CD8-positive, alpha-beta memory T cell (primary cell): ENCODE measurements at regions not wholly inside any gene's neighbourhood (a gene's known extent, or its start where the extent isn't known, plus 50 kb on each side); places are given as distances from the start of the nearest gene placed in this dataset.

Experiments
- CTCF ChIA-PET: fragments of 350-600 bp; sonication (Branson Sonifier 250); formaldehyde crosslinking; loops from one replicate; lab custom pipeline; 2021; ENCODE audit warnings: antibody characterized with exemption; lab: Charles Lee
- POLR2A ChIA-PET: fragments of 350-600 bp; sonication (Branson Sonifier 250); formaldehyde crosslinking; loops from one replicate; lab custom pipeline; 2021; ENCODE audit warnings: antibody characterized with exemption; lab: Charles Lee
- DNase-seq, 5 donors: peaks; one replicate each; pipeline versions ENCODE4 v3.0.0 to v3.0.0-alpha.2; 2020 to 2022; ENCODE audit warnings: mixed read lengths in 1 of 5
- H3K27ac ChIP-seq: one replicate; pipeline ENCODE4 v1.7.0; 2013; ENCODE audit warnings: low read depth, mild to moderate bottlenecking, low read length, moderate library complexity
- H3K27me3 ChIP-seq: 2 replicates; pipeline ENCODE4 v1.7.0; 2013; ENCODE audit warnings: low read length, mild to moderate bottlenecking; ENCODE audit not compliant: insufficient read depth, poor library complexity, severe bottlenecking
- H3K36me3 ChIP-seq: 2 replicates; pipeline ENCODE4 v1.7.0; 2013; ENCODE audit warnings: mild to moderate bottlenecking, low read length, moderate library complexity; ENCODE audit not compliant: insufficient read depth
- H3K4me1 ChIP-seq: 2 replicates; pipeline ENCODE4 v1.7.0; 2013; ENCODE audit warnings: mild to moderate bottlenecking, low read length, moderate library complexity; ENCODE audit not compliant: insufficient read depth
- H3K4me3 ChIP-seq: 2 replicates; pipeline ENCODE4 v1.7.0; 2013; ENCODE audit warnings: mild to moderate bottlenecking, low read length
- H3K9me3 ChIP-seq: 2 replicates; pipeline ENCODE4 v1.7.0; 2013; ENCODE audit warnings: mild to moderate bottlenecking, low read length
- H3K27ac Mint-ChIP-seq, 8 donors: one replicate each; pipeline ENCODE4 v1.8.0; 2020 to 2021; ENCODE audit warnings: mixed read lengths in 8 of 8, mild to moderate bottlenecking in 6 of 8, inconsistent platforms in 3 of 8, moderate library complexity in 3 of 8
- H3K27me3 Mint-ChIP-seq, 2 donors: one replicate each; pipeline ENCODE4 v1.8.0; 2020 to 2021; ENCODE audit warnings: mixed read lengths in 2 of 2, mild to moderate bottlenecking in 1 of 2, moderate library complexity in 1 of 2
- H3K36me3 Mint-ChIP-seq, 3 donors: one replicate each; pipeline ENCODE4 v1.8.0; 2020 to 2021; ENCODE audit warnings: mixed read lengths in 3 of 3, inconsistent platforms in 1 of 3, mild to moderate bottlenecking in 1 of 3
- H3K4me1 Mint-ChIP-seq, 3 donors: one replicate each; pipeline ENCODE4 v1.8.0; 2020 to 2021; ENCODE audit warnings: mixed read lengths in 3 of 3, inconsistent platforms in 1 of 3, mild to moderate bottlenecking in 1 of 3
- H3K4me3 Mint-ChIP-seq, 7 donors: one replicate each; pipeline ENCODE4 v1.8.0; 2020 to 2021; ENCODE audit warnings: mixed read lengths in 7 of 7, mild to moderate bottlenecking in 6 of 7, moderate library complexity in 4 of 7, inconsistent platforms in 2 of 7
- H3K9me3 Mint-ChIP-seq, 5 donors: one replicate each; pipeline ENCODE4 v1.8.0; 2020 to 2022; ENCODE audit warnings: mixed read lengths in 5 of 5, mild to moderate bottlenecking in 3 of 5, moderate library complexity in 2 of 5, inconsistent platforms in 1 of 5

DNA sequence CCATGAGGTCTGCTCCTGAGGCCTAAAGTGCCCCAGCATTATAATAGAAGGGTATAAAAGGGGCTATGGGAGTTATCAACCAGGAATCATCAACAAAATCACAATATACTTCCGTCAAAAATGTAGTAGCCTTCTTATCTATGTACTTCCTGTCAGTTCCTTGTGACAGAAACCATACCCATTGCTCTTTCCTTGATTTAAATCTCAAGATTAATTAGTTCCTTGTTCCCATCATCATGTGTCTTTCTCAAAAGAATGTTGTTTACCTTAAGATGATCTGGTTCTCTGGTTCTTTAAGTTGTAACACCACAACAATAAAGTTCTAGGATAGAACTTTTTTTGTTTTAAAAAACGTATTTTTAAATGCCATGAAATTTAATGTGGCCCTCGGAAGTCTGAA is 833.3 kb downstream of the LTN1 start:
- no peaks in the 10 kb centered on the region for H3K4me1 ChIP-seq
- Mint-ChIP-seq H3K4me3 (no peak overlapping the region), H3K27ac (no peak overlapping the region), H3K36me3 (no peaks in the 10 kb centered on the region), H3K27me3 (peaks cover 0 to 2% of the 10 kb centered on the region in 2 donors), H3K9me3 (peaks cover 0 to 4% (median 2%) of the 10 kb centered on the region in 5 donors), H3K4me1 (no peaks in the 10 kb centered on the region)
- H3K9me3 ChIP-seq, result no peaks in the 10 kb centered on the region
- ChIA-PET POLR2A (no interaction called here), CTCF (no interaction called here)
- no peak overlapping the region for H3K27ac ChIP-seq
- no peaks in the 10 kb centered on the region for H3K36me3 ChIP-seq
- no peaks in the 10 kb centered on the region for H3K27me3 ChIP-seq
- no peak overlapping the region for H3K4me3 ChIP-seq
- DNase-seq, result no peak

DNA sequence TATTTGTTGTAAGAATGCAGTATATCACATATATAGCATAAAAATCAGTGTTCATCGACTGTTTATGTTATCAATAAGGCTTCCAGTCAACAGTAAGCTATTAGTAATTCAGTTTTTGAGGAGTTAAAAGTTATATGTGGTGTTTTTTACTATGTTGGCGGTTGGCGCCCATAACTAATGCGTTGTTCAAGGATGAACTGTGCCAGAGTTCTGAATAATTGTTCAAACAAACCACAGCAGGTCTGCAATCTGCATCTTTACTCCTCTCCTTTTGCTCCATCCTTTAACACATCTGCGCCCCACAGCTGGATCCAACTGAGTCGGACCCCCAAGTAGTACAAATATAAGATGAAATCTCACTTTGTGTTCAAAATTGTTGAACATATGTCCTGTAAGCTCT is 836.1 kb downstream of the LTN1 start:
- Histone ChIP-seq H3K27me3 (no peaks in the 10 kb centered on the region), H3K4me1 (no peaks in the 10 kb centered on the region), H3K4me3 (no peak overlapping the region), H3K27ac (no peak overlapping the region), H3K36me3 (no peaks in the 10 kb centered on the region), H3K9me3 (no peaks in the 10 kb centered on the region)
- ChIA-PET POLR2A (no interaction called here), CTCF (no interaction called here)
- no peak for DNase-seq
- no peaks in the 10 kb centered on the region for H3K36me3 Mint-ChIP-seq
- peaks cover 0 to 2% (median 0%) of the 10 kb centered on the region in 5 donors for H3K9me3 Mint-ChIP-seq
- H3K27ac Mint-ChIP-seq, result no peak overlapping the region
- H3K27me3 Mint-ChIP-seq, result peaks cover 0 to 2% of the 10 kb centered on the region in 2 donors
- H3K4me3 Mint-ChIP-seq, result no peak overlapping the region
- no peaks in the 10 kb centered on the region for H3K4me1 Mint-ChIP-seq

DNA sequence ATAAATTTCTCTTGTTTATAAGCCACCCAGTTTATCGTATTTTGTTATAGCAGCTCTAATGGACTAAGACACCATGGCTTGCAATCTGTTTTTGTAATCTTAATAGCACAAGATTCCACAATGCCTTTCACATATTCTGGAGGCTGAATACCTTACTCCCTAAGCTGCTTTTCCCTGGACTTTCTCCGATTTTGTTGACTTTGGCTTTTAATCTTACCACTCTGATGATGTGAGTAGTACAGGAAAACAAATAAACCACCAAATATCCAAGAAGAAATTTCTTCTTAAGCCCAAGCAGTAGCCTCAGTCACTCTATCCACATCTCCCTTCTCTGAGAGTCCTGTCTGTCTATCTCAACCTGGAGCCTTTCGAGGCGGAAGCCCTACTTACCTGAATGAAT is 838.6 kb downstream of the LTN1 start:
- no peaks in the 10 kb centered on the region for H3K27me3 ChIP-seq
- H3K4me3 ChIP-seq, result no peak overlapping the region
- CTCF ChIA-PET, result no interaction called here
- Mint-ChIP-seq H3K36me3 (no peaks in the 10 kb centered on the region), H3K27ac (no peak overlapping the region), H3K4me3 (no peak overlapping the region), H3K27me3 (no peaks in the 10 kb centered on the region), H3K4me1 (no peaks in the 10 kb centered on the region), H3K9me3 (peaks cover 0 to 2% (median 0%) of the 10 kb centered on the region in 5 donors)
- H3K27ac ChIP-seq, result no peak overlapping the region
- no peaks in the 10 kb centered on the region for H3K9me3 ChIP-seq
- POLR2A ChIA-PET, result no interaction called here
- no peaks in the 10 kb centered on the region for H3K36me3 ChIP-seq
- no peaks in the 10 kb centered on the region for H3K4me1 ChIP-seq
- no peak for DNase-seq

DNA sequence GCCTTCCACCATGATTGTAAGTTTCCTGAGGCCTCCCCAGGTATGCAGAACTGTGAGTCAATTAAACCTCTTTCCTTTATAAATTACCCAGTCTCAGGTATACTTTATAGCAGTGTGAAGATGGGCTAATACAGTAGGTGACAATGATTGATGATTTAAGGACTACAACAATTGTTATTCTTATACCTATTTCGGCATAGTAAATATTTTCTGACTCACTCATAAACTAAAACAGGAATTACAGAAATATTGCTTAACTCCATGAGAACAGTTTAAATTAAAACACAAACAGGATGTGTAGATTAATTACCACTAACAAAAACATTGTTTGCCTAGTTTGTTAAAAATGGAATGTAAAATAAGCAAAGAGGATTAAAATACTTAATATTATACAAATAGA is 839.9 kb downstream of the LTN1 start:
- CTCF ChIA-PET, result no interaction called here
- peaks cover 0 to 2% (median 0%) of the 10 kb centered on the region in 5 donors for H3K9me3 Mint-ChIP-seq
- no peaks in the 10 kb centered on the region for H3K4me1 Mint-ChIP-seq
- no peak overlapping the region for H3K4me3 Mint-ChIP-seq
- Histone ChIP-seq H3K36me3 (no peaks in the 10 kb centered on the region), H3K27me3 (no peaks in the 10 kb centered on the region), H3K9me3 (no peaks in the 10 kb centered on the region), H3K4me3 (no peak overlapping the region), H3K4me1 (no peaks in the 10 kb centered on the region), H3K27ac (no peak overlapping the region)
- no peak overlapping the region for H3K27ac Mint-ChIP-seq
- H3K36me3 Mint-ChIP-seq, result no peaks in the 10 kb centered on the region
- POLR2A ChIA-PET, result no interaction called here
- no peaks in the 10 kb centered on the region for H3K27me3 Mint-ChIP-seq
- DNase-seq, result no peak

DNA sequence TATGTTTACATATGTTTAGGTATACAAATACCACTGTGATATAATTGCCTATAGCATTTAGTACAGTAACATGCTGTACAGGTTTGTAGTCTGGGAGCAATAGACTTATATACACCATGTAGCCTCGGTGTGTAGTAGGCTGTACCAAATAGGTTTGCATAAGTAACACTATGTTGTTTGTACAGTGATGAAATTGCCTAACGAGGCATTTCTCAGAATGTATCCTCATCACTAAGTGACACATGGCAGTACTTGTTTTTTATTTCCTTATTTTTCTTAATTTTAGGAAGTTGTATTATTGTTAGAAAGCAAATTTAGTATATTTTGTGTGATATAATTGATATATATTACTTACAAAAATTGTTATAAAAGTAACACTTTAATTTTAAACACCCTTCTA is 840.9 kb downstream of the LTN1 start:
- H3K27me3 ChIP-seq, result no peaks in the 10 kb centered on the region
- H3K4me3 ChIP-seq, result no peak overlapping the region
- Mint-ChIP-seq H3K27ac (no peak overlapping the region), H3K4me3 (no peak overlapping the region), H3K4me1 (no peaks in the 10 kb centered on the region), H3K36me3 (no peaks in the 10 kb centered on the region), H3K9me3 (peaks cover 0 to 2% (median 0%) of the 10 kb centered on the region in 5 donors), H3K27me3 (no peaks in the 10 kb centered on the region)
- no peak for DNase-seq
- no peak overlapping the region for H3K27ac ChIP-seq
- no peaks in the 10 kb centered on the region for H3K9me3 ChIP-seq
- ChIA-PET CTCF (no interaction called here), POLR2A (no interaction called here)
- H3K4me1 ChIP-seq, result no peaks in the 10 kb centered on the region
- H3K36me3 ChIP-seq, result no peaks in the 10 kb centered on the region

DNA sequence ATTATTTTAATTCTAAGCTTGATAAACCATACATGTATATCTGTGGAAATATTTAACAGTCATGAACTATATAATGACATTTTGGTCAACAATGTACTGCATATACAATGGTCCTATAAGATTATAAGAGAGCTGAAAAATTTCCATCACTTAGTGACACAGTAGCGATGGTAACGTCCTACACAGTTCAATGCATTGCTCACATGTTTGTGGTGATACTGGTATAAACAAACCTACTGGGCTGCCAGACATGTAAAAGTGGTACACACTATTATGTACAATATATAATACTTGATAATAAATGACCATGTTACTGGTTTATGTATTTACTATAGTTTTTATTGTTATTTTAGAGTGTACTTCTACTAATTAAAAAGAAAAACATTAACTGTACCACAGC is 841.9 kb downstream of the LTN1 start:
- no peaks in the 10 kb centered on the region for H3K9me3 Mint-ChIP-seq
- no peak overlapping the region for H3K27ac ChIP-seq
- no peaks in the 10 kb centered on the region for H3K27me3 ChIP-seq

DNA sequence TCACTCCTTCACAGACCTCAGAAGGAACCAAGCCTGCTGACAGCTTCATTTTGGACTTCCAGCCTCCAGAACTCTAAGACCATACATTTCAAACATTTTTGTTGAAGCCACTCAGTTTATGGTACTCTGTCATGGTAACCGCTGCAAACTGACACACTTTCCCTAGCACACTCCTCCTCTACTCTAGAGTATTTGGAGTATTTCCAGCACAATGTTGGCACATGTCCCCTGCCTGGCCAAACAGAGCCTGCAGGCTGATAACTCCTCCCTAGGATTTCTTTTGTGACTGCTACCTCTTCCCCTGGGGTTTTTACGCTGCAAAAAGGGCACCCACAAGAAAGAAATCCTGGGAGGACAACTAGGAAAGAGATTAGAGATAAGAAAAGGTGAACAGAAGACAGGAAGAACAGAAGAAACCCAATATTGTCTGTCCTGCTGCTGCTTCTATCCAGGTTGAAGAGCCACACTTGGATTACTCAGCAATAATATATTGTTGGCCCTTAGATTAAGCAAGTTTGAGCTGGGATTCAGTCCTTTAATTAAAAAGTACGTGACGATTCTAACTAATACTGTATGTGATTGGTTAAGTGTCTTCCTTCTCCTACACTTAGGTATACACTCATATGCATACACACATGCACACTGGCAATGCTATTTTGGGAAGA is 844.1 kb downstream of the LTN1 start:
- H3K4me3 Mint-ChIP-seq, result no peak overlapping the region
- Histone ChIP-seq H3K27ac (no peak overlapping the region), H3K27me3 (no peaks in the 10 kb centered on the region), H3K4me1 (no peaks in the 10 kb centered on the region), H3K4me3 (no peak overlapping the region), H3K36me3 (no peaks in the 10 kb centered on the region), H3K9me3 (no peaks in the 10 kb centered on the region)
- ChIA-PET POLR2A (no interaction called here), CTCF (no interaction called here)
- H3K27ac Mint-ChIP-seq, result no peak overlapping the region
- H3K9me3 Mint-ChIP-seq, result no peaks in the 10 kb centered on the region
- H3K36me3 Mint-ChIP-seq, result no peaks in the 10 kb centered on the region
- no peaks in the 10 kb centered on the region for H3K4me1 Mint-ChIP-seq
- no peaks in the 10 kb centered on the region for H3K27me3 Mint-ChIP-seq
- DNase-seq, result no peak

More for the DNA sequence above, 841.9 kb downstream of the LTN1 start:
- no peak overlapping the region for H3K4me3 Mint-ChIP-seq
- no peaks in the 10 kb centered on the region for H3K27me3 Mint-ChIP-seq
- no peak overlapping the region for H3K4me3 ChIP-seq
- no peak for DNase-seq
- H3K9me3 ChIP-seq, result no peaks in the 10 kb centered on the region
- no peaks in the 10 kb centered on the region for H3K36me3 ChIP-seq
- ChIA-PET POLR2A (no interaction called here), CTCF (no interaction called here)
- no peak overlapping the region for H3K27ac Mint-ChIP-seq
- no peaks in the 10 kb centered on the region for H3K36me3 Mint-ChIP-seq
- no peaks in the 10 kb centered on the region for H3K4me1 Mint-ChIP-seq
- no peaks in the 10 kb centered on the region for H3K4me1 ChIP-seq

DNA sequence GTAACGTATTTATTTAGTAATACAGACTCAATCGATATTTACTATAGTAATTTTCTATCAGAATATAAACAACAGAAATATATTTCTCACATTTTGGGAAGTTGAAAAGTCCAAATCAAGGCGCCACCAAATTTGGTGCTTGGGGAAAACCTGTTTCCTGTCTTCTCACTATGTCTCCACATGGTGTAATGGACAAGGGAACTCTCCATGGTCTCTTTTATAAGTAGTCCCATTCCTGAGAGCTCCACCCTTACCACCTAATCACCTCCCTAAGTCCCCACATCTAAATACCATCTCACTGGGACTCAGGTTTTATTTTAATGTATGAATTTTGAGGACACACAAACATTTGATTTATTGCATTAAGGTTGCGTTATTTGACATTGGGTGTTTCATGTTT is 848.0 kb downstream of the LTN1 start:
- H3K4me3 ChIP-seq, result no peak overlapping the region
- Mint-ChIP-seq H3K27me3 (no peaks in the 10 kb centered on the region), H3K27ac (no peak overlapping the region), H3K9me3 (peaks cover 0 to 2% (median 0%) of the 10 kb centered on the region in 5 donors), H3K36me3 (no peaks in the 10 kb centered on the region), H3K4me3 (no peak overlapping the region), H3K4me1 (no peaks in the 10 kb centered on the region)
- no peaks in the 10 kb centered on the region for H3K9me3 ChIP-seq
- no peaks in the 10 kb centered on the region for H3K4me1 ChIP-seq
- no peak overlapping the region for H3K27ac ChIP-seq
- ChIA-PET POLR2A (no interaction called here), CTCF (no interaction called here)
- DNase-seq, result no peak
- no peaks in the 10 kb centered on the region for H3K27me3 ChIP-seq
- H3K36me3 ChIP-seq, result no peaks in the 10 kb centered on the region
